DMS53 treated with DMSO at 0.1 percent for 48 hours (cell line): ENCODE measurements at regions not wholly inside any gene's neighbourhood (a gene's known extent, or its start where the extent isn't known, plus 50 kb on each side); places are given as distances from the start of the nearest gene placed in this dataset.

ENCODE experiments used
- DNase-seq: peaks from one replicate; lab custom pipeline; 2025; ENCODE audit not compliant: unreplicated experiment; lab: John Stamatoyannopoulos, UW

- DNase-seq = no peak
These were observed 2183.6 kb upstream of the CELF4 start for GRCh38 chr18:39749154-39749553.

DNA sequence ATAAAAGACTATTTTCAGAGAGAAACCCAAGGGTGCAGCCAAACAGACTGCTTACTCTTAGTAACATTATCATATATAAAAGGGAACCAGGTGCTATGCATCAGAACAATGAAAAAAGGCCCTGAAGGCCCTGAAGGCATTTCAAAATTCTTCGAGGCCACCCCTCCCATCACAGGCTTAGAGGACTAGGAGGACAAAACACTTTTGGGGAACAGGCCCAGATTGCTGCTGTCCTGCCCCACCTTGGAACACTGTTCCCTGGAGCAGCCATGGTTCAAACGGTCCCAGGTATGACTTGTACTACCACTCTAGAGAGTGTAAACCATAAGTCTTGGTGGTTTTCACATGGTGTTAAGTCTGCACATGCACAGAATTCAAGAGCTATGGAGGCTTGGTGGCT lies 2183.1 kb upstream of the CELF4 start:
- no peak for DNase-seq

DNA sequence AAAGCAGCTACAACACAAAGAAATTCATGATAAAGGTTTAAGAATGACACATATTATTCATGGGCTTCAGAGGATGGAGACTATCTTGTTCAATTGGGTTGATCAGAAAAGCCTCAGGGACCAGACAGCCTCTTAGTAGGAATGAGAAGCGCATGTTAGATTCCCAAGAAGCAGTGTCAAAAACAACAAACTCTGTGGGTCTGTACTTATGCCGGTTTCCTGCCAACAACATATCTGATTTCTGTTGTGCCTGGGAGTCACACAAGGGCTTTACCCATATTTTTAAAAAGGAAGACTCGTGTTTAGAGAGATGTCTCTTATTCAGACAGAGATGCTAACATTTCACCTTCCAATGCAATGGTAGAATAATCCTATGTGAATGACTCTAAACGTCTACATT lies 2180.6 kb upstream of the CELF4 start:
- DNase-seq = no peak

DNA sequence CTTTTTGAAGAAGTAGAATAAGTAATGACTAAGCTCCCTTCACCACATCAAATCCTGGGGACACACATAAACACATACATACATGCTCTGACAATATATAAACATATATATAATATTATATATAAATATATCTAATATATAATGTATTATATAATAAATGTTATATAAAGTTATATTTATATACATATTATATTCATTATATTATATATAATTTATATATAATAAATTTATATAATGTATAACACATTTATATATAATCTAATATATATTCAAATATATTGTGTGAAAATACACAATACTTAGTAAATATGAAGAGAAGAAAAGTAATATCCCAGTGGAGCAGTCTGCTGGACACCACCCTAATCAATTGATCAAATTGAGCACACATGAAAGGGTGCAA lies 2177.9 kb upstream of the CELF4 start:
- no peak for DNase-seq

DNA sequence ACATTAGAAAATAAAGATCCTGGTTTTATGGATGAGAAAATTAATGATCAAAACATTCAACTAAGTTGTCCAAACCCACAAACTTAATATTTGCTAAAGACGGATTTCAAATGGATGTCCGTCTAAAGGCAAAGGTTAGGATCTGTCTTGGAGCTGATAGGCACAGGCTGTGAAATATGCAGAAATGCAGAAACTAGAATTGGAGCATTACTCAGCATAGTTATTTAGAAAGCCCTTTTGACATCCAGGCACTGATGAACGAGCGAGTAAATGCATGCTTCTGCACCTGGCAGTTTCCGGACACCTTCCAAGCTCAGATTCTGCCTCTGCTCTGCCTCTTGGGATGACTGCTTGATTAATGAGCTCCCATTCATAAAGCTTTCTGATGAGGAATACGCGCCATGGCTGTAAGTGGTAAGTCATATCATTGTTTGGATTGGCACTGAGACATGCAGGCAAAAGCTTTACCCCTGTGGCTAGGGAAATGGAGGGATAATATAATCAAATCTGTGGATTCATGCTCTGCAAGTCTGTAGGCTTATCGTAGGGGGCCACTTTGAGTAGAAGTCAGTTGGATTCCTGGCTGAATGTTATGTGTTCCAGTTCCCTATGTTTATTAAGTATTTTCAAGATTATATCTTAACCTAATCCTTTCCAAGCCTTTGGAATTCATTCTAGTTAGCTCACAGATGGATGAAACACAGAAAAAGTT lies 2176.3 kb upstream of the CELF4 start:
- no peak for DNase-seq

DNA sequence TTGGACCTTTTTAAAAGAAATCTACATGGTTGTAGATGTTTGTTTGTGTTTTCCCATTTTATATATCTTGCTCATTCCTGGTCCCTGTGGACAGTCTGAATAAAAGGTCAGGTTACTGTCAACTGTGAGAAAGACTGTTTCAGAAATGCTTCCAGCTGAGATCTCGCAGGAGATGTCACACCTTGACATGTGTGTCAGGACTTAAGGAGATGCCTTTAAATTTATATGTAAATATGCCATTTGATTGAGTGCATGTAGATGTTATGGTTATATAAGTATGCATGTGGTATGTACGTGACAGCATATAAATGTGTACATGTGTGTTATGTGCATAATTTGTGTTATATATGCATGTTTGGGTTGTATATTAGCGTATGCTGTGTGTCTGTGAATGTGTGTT lies 2172.3 kb upstream of the CELF4 start:
- no peak for DNase-seq

- no peak for DNase-seq
These were observed 2167.3 kb upstream of the CELF4 start for GRCh38 chr18:39732918-39733317.

DNA sequence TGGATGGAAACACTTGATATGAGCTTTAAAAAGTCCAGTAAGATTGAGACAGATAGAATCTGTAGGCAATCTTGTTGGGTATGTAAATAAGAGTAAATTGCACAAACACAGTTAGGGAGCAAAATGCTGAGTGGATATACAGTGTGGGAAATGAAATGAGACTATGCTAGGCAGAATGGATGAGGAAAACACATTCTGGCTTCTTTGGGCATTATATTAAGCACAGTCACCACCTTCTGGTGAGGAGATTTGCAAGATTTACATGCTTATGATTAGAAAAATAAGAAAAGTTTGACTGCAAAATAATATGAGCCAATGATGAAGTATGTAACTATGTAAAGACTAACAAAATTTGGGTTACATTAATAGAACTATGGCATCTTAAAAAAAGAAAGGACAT lies 2165.0 kb upstream of the CELF4 start:
- no peak for DNase-seq

GRCh38 chr18:39724652-39725051 lies 2159.1 kb upstream of the CELF4 start:
- no peak for DNase-seq

DNA sequence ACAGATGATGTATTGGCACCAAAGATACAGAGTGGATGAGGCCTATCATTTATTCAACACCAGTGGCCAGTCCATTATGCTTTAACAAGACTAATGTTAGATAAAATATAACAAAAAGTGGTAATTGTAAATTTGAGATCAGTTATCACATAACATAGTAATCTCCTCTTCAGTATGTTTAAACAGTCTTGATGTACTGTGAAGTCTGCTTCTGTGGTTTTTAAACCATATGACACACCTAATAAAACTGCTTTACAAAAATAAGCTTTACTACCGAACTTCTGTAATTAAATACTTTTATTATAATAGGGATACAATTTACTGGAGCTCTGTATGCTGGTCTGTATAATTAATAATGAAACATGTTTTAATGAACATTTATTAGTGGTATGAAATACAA lies 2156.1 kb upstream of the CELF4 start:
- DNase-seq = no peak

DNA sequence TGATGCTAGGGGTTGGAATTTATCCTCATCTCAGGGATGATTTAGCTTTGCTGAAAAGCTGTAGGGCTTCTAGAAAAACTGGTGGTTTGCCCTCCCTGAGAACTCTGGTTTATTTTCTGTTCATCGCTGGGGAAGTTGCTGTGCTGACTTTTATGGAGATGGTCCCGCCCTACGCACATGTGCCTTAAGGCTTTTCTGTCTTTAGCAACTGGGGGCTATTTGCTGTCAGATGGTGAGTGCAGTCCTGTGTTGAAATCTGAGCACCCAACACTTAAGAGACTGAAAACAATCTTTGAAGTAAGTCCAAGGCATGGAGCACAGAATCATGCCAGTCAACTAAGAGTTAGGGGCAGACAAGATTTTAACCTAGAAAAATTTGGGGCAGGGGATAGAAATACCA lies 2148.4 kb upstream of the CELF4 start:
- DNase-seq = no peak

GRCh38 chr18:39711701-39712100 lies 2146.1 kb upstream of the CELF4 start:
- DNase-seq = no peak

GRCh38 chr18:39705362-39705761 lies 2139.8 kb upstream of the CELF4 start:
- no peak for DNase-seq

- DNase-seq = no peak
These were observed 2137.3 kb upstream of the CELF4 start for GRCh38 chr18:39702888-39703287.

DNA sequence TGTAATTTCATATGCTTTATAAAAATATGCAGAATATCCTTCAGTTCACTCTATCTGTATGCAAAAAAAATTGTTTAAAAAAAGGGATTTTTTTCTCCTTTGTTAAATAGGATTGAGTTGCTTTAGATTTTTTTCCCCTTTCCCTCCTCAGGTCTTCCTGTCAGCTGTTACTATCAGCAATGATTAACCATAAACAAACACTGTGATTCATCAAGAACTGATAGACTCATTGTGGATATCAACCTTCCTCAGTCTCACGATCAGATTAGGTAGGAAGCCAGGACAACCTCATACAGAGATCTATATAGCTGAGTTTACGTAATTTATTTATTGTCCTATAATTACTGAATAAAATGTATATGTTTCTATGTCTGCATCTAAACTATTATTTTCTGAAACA lies 2136.2 kb upstream of the CELF4 start:
- DNase-seq = peak; percentile 93

GRCh38 chr18:39701055-39701783 lies 2135.6 kb upstream of the CELF4 start:
- DNase-seq = no peak

GRCh38 chr18:39699340-39699964 lies 2133.9 kb upstream of the CELF4 start:
- no peak for DNase-seq

DNA sequence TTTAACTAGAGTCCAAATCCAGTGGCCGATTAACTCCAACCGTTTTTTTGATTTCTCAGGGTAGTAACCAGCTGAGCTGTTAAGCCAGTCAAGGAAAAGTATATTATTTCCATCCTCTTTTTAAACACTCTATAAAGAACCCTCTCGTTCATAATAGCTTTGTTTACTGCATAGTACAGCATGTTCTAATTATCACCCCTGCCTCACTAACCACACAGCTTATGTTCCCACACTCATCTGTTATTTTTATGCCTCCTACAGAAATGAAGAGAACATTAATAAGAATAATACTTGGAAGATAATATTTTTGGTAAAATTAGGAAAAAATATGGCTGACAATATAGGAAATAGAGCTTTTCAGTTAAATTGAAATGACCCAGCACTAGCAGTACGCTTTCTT lies 2132.8 kb upstream of the CELF4 start:
- DNase-seq = no peak

DNA sequence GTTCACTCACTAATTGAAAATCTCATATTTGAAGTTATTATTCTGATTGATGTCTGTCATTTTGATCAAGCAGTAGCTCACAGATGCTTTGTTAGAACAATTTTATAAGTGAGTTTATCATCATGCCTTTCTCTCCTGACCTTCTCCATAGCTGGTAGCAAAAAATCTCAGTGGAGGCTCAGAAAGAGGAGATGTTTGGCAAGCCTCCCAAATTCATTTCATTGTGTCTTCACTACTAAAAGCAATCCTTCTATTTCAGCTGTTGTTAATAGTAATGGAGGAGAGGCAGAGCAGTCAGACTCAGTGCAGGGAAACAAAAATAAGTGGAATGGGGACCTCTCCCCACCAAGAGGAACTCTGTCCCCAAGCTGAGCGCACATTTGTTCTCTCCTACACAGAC lies 2127.8 kb upstream of the CELF4 start:
- no peak for DNase-seq

DNA sequence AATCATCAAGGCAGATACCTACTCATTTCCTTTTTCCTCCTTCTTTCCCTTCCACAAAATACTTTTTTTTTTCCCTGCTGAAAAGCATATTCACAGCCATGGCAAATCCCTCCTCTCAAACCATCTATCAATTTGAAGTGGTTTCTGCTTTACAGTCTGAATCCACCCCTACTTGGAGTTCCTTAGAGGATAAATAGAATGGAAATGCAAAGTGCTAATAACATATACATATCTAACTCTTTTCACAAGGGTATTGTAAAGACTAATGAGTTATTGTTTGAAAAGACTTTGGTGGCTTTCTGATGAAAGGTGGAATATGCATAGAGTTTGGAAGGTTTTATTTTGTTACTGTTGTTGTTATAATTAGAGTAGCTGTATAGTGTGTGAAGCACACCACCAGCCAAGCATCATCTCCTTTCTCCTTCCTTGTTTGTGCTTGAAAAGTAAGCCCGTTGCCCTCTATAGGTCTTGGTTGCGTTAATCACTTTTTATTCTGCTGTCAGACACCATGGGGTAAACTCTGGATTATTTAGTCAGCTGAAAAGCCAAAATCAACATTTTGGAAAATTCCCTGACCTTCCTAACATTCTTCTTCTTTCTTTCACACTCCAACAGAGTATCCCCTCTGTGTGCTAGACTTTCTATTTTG lies 2126.9 kb upstream of the CELF4 start:
- DNase-seq = no peak

- no peak for DNase-seq
These were observed 2119.8 kb upstream of the CELF4 start for GRCh38 chr18:39685303-39685902.
